OCI-LY7 (cell line): ENCODE measurements at regions not wholly inside any gene's neighbourhood (a gene's known extent, or its start where the extent isn't known, plus 50 kb on each side); places are given as distances from the start of the nearest gene placed in this dataset.

ENCODE experiments used
- BruUV-seq: library from RNA; stranded (reverse); fragments of 400-500 nt; replicated peaks from 2 replicates; lab custom pipeline; 2021; lab: Mats Ljungman, UMichigan
- CTCF ChIA-PET: fragments of 300-600 bp; sonication (Branson Sonifier 250); formaldehyde crosslinking; loops from one replicate; lab custom pipeline; 2022; ENCODE audit warnings: antibody characterized with exemption; ENCODE audit not compliant: unreplicated experiment; lab: Charles Lee
- POLR2A ChIA-PET: fragments of 300-600 bp; sonication (Branson Sonifier 250); formaldehyde crosslinking; loops from one replicate; lab custom pipeline; 2022; ENCODE audit warnings: antibody characterized with exemption; lab: Charles Lee
- DNase-seq: peaks from one replicate; pipeline ENCODE4 v3.0.0-alpha.2; 2015; ENCODE audit warnings: low spot score
- H2AFZ ChIP-seq: fragments of 200-600 bp; sonication (generic), shearing (Covaris generic); 2 replicates; pipeline ENCODE4 v1.6.1; 2014; ENCODE audit warnings: mild to moderate bottlenecking, antibody characterized with exemption, low read length, moderate library complexity
- H3K27ac ChIP-seq: fragments of 200-600 bp; sonication (generic); 2 replicates; pipeline ENCODE4 v1.5.1; 2014; ENCODE audit warnings: mixed run types, low read depth, mild to moderate bottlenecking, moderate library complexity, low read length, inconsistent platforms; ENCODE audit not compliant: poor library complexity, severe bottlenecking
- H3K36me3 ChIP-seq: fragments of 200-600 bp; sonication (generic); 2 replicates; pipeline ENCODE4 v1.6.1; 2014; ENCODE audit warnings: mild to moderate bottlenecking, antibody characterized with exemption, low read length, moderate library complexity, mixed read lengths; ENCODE audit not compliant: insufficient read depth
- H3K4me1 ChIP-seq: fragments of 200-600 bp; sonication (generic); 2 replicates; pipeline ENCODE4 v1.5.1; 2014; ENCODE audit warnings: mild to moderate bottlenecking, low read length; ENCODE audit not compliant: insufficient read depth, poor library complexity, severe bottlenecking
- H3K4me2 ChIP-seq: fragments of 200-600 bp; sonication (generic); 2 replicates; pipeline ENCODE4 v1.6.1; 2014; ENCODE audit warnings: mild to moderate bottlenecking, low read length
- H3K4me3 ChIP-seq: fragments of 200-600 bp; sonication (generic); 2 replicates; pipeline ENCODE4 v1.5.1; 2014; ENCODE audit warnings: mild to moderate bottlenecking, low read depth, low read length; ENCODE audit not compliant: poor library complexity, severe bottlenecking
- H3K79me2 ChIP-seq: fragments of 200-600 bp; sonication (generic); 2 replicates; pipeline ENCODE4 v1.6.1; 2016; ENCODE audit warnings: low read depth, mild to moderate bottlenecking, low read length, moderate library complexity, mixed read lengths; ENCODE audit not compliant: insufficient read depth
- H3K9me2 ChIP-seq: fragments of 200-600 bp; sonication (generic); 2 replicates; pipeline ENCODE4 v1.6.1; 2016; ENCODE audit warnings: mild to moderate bottlenecking, low read length, mixed read lengths; ENCODE audit not compliant: insufficient read depth
- H3K9me3 ChIP-seq: fragments of 200-600 bp; sonication (generic); 2 replicates; pipeline ENCODE4 v1.6.1; 2014; ENCODE audit warnings: mild to moderate bottlenecking, mixed run types, low read length, mixed read lengths
- H4K20me1 ChIP-seq: fragments of 200-600 bp; sonication (generic); 2 replicates; pipeline ENCODE4 v1.6.1; 2014; ENCODE audit warnings: mild to moderate bottlenecking, antibody characterized with exemption, low read length, moderate library complexity, mixed read lengths; ENCODE audit not compliant: insufficient read depth
- EZH2phosphoT487 ChIP-seq: fragments of 200-600 bp; sonication (generic); IDR thresholded peaks from 2 replicates; pipeline ENCODE4 v1.6.1; 2018; ENCODE audit warnings: low read depth, borderline replicate concordance, mild to moderate bottlenecking, mixed run types, antibody characterized with exemption, low read length, moderate library complexity, mixed read lengths
- intact Hi-C: fragments of 100-400 bp; cut with micrococcal nuclease; formaldehyde crosslinking; loops from one replicate; pipeline ENCODE4 v1.10.0; 2022; ENCODE audit not compliant: unreplicated experiment
- TF ChIP-seq, protein P1 (sequence below): fragments of 200-600 bp; sonication (generic); conservative IDR thresholded peaks from 2 replicates; pipeline ENCODE4 v1.5.1; 2014; ENCODE audit warnings: mild to moderate bottlenecking, antibody characterized with exemption, low read length, moderate library complexity, mixed read lengths

DNA sequence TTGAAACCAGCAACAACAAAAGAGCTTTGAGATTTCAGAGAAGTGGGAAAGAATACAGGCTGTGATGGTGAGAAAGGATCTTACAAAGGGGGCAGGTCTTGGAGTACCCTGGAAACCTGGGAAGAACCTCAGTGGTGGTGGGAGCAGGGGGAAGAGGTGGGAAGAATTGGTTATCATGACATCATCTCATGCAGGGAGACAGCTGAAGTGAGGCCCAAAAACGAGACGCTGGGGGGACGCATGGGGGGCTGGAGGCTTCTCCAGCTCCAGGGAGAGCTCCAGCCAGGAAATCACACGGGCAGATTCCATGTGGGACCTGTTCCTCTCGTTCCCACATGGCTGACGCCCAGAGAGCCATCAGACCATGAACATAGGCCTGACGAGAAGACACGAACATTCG, 177.3 kb upstream of the RNF32 start:
- no peak for DNase-seq
- no peaks in the 10 kb centered on the region for H3K36me3 ChIP-seq
- no peaks in the 10 kb centered on the region for H3K4me1 ChIP-seq
- no peaks in the 10 kb centered on the region for H4K20me1 ChIP-seq
- no peak overlapping the region for H2AFZ ChIP-seq
- POLR2A ChIA-PET, result interaction anchor here (0.6 kb wide), 1 partner anchor 117 kb away, joined by 5 read pairs; no protein-coding TSS in a partner anchor
- CTCF ChIA-PET, result no interaction called here
- no peaks in the 10 kb centered on the region for H3K79me2 ChIP-seq
- H3K4me2 ChIP-seq, result no peak overlapping the region
- no peak overlapping the region for H3K4me3 ChIP-seq
- intact Hi-C loops, result no loop called here
- TF ChIP-seq, protein P1, sequence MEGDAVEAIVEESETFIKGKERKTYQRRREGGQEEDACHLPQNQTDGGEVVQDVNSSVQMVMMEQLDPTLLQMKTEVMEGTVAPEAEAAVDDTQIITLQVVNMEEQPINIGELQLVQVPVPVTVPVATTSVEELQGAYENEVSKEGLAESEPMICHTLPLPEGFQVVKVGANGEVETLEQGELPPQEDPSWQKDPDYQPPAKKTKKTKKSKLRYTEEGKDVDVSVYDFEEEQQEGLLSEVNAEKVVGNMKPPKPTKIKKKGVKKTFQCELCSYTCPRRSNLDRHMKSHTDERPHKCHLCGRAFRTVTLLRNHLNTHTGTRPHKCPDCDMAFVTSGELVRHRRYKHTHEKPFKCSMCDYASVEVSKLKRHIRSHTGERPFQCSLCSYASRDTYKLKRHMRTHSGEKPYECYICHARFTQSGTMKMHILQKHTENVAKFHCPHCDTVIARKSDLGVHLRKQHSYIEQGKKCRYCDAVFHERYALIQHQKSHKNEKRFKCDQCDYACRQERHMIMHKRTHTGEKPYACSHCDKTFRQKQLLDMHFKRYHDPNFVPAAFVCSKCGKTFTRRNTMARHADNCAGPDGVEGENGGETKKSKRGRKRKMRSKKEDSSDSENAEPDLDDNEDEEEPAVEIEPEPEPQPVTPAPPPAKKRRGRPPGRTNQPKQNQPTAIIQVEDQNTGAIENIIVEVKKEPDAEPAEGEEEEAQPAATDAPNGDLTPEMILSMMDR, result no peak
- no peak for TF ChIP-seq EZH2phosphoT487
- H3K9me3 ChIP-seq, result no peaks in the 10 kb centered on the region
- no peaks in the 10 kb centered on the region for H3K9me2 ChIP-seq
- no peak overlapping the region for H3K27ac ChIP-seq
- BruUV-seq, result no TSS peak

DNA sequence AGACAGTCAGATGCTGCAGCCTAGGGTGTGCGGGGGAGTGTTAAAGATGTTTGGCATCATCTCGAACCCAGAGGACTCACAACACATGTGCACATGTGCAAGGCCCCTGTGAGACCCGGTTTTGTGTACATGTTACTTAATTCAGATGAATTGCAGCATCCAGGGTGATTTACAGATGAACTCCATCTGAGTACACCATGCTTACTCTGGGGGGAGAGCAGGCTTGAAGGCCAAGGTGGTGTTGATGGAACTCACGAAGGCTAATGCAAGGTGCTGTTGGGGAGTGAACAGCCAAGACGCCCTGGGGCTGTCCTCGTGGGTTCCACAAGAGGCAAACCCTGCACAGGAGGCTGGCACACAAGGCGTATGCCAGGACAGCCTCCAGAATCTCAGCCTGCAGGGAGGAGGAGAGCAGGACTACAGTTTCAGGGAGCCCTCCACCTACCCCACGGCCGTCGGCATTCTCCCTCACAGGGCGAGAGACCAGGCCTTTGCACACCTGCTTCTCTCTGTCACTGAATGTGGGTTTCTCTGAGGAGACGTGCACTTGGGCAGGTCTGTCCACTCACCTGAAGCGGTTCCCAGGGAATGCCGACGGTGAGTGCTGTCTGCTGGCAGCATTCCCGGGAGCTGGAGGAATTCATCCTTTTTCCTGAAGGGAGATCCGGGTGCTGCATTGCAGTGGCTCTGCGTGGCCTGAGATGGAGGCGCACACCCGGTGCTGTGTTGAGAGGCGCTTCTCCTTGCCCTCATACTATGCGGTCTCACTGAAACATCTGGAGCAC, 178.5 kb upstream of the RNF32 start:
- CTCF ChIA-PET, result interaction anchor here (0.6 kb wide), 1 partner anchor 98 kb away, joined by 4 read pairs; no protein-coding TSS in a partner anchor
- Histone ChIP-seq H3K9me3 (no peaks in the 10 kb centered on the region), H3K79me2 (no peaks in the 10 kb centered on the region), H3K9me2 (no peaks in the 10 kb centered on the region), H3K4me2 (no peak overlapping the region), H2AFZ (no peak overlapping the region), H3K4me1 (no peaks in the 10 kb centered on the region), H3K36me3 (no peaks in the 10 kb centered on the region), H3K4me3 (no peak overlapping the region), H4K20me1 (no peaks in the 10 kb centered on the region), H3K27ac (no peak overlapping the region)
- DNase-seq, result no peak
- TF ChIP-seq, protein P1, result no peak
- TF ChIP-seq EZH2phosphoT487, result no peak
- BruUV-seq, result no TSS peak
- POLR2A ChIA-PET, result no interaction called here
- intact Hi-C loops, result no loop called here
